HEK293T (cell line): ENCODE measurements at regions not wholly inside any gene's neighbourhood (a gene's known extent, or its start where the extent isn't known, plus 50 kb on each side); places are given as distances from the start of the nearest gene placed in this dataset.

Experiments used
- ARNT ChIP-seq: fragments of 450-650 bp; IDR thresholded peaks from 2 replicates; pipeline ENCODE4 v1.6.1; 2017; ENCODE audit warnings: mild to moderate bottlenecking
- BHLHE40 ChIP-seq: fragments of 450-650 bp; IDR thresholded peaks from 2 replicates; pipeline ENCODE4 v1.6.1; 2016; ENCODE audit warnings: mild to moderate bottlenecking, moderate library complexity, borderline replicate concordance
- FOXA1 ChIP-seq: fragments of 450-650 bp; IDR thresholded peaks from 2 replicates; pipeline ENCODE4 v1.6.1; 2016; ENCODE audit warnings: mild to moderate bottlenecking
- FOXK2 ChIP-seq: fragments of 450-650 bp; IDR thresholded peaks from 2 replicates; pipeline ENCODE4 v1.6.1; 2016; ENCODE audit warnings: mild to moderate bottlenecking
- FOXM1 ChIP-seq: fragments of 450-650 bp; IDR thresholded peaks from 2 replicates; pipeline ENCODE4 v1.6.1; 2017; ENCODE audit warnings: mild to moderate bottlenecking, borderline replicate concordance
- HDGF ChIP-seq: fragments of 450-650 bp; IDR thresholded peaks from 2 replicates; pipeline ENCODE4 v1.6.1; 2017; ENCODE audit warnings: antibody characterized with exemption, borderline replicate concordance
- NFRKB ChIP-seq: fragments of 450-650 bp; IDR thresholded peaks from 2 replicates; pipeline ENCODE4 v1.6.1; 2016; ENCODE audit warnings: mild to moderate bottlenecking, moderate library complexity
- SP1 ChIP-seq: fragments of 450-650 bp; IDR thresholded peaks from 2 replicates; pipeline ENCODE4 v1.6.1; 2017
- TARDBP ChIP-seq: fragments of 450-650 bp; IDR thresholded peaks from 2 replicates; pipeline ENCODE4 v1.6.1; 2016
- ZNF384 ChIP-seq: fragments of 450-650 bp; IDR thresholded peaks from 2 replicates; pipeline ENCODE4 v1.6.1; 2016

GRCh38 chr15:79570004-79570403 is 137.9 kb downstream of the MINAR1 start:
- TF ChIP-seq BHLHE40: no peak
- TF ChIP-seq SP1: no peak
- TF ChIP-seq FOXM1: no peak
- no peak for TF ChIP-seq FOXK2
- TF ChIP-seq ARNT: no peak
- no peak for TF ChIP-seq ZNF384
- no peak for TF ChIP-seq HDGF
- TF ChIP-seq TARDBP: no peak
- TF ChIP-seq FOXA1: no peak
- no peak for TF ChIP-seq NFRKB
